K562 (cell line): ENCODE measurements at regions not wholly inside any gene's neighbourhood (a gene's known extent, or its start where the extent isn't known, plus 50 kb on each side); places are given as distances from the start of the nearest gene placed in this dataset.
A peak's percentile ranks its signal among the peaks of the same experiment; 100 is the strongest.

ENCODE experiments used
- ATAC-seq: fragments of 200-7000 bp; cut with Tn5 transposase; 3 replicates; pipeline ENCODE4 v1.9.1; 2020; ENCODE audit warnings: moderate library complexity
- BruUV-seq: library from RNA; stranded (reverse); fragments of 400-500 nt; replicated peaks from 2 replicates; lab custom pipeline; 2021; lab: Mats Ljungman, UMichigan
- CTCF ChIA-PET: fragments of 300-600 bp; formaldehyde crosslinking; extraction: SDS; loops from one replicate; lab custom pipeline; 2021; ENCODE audit warnings: low intra/inter-chr PET ratio; lab: Yijun Ruan, JAX
- POLR2A ChIA-PET: fragments of 300-600, 350-650 bp; sonication (Branson Sonifier 250); formaldehyde crosslinking; extraction: SDS; loops from one replicate; lab custom pipeline; 2021; ENCODE audit warnings: antibody characterized with exemption, inconsistent platforms; lab: Yijun Ruan, JAX
- DNase-seq, 4 experiments: peaks; one replicate each; pipeline versions ENCODE4 v3.0.0 to v3.0.0-alpha.2; 2011 to 2018; ENCODE audit warnings: low spot score in 3 of 4, mixed read lengths in 3 of 4; ENCODE audit errors: extremely low read depth in 1 of 4
- FAIRE-seq: peaks from 2 replicates; lab custom pipeline; 2011; peaks lifted over from hg19 to GRCh38; lab: Jason Lieb, UNC
- H2AFZ ChIP-seq: 2 replicates; pipeline ENCODE4 v1.6.0; 2011; ENCODE audit warnings: low read depth, low read length, control low read depth, inconsistent platforms
- H3K27ac ChIP-seq: fragments of 200-600 bp; 3 replicates; pipeline ENCODE4 v1.8.0; 2011; ENCODE audit warnings: low read depth, mild to moderate bottlenecking, control low read depth, inconsistent platforms, low read length, moderate library complexity, mixed read lengths; ENCODE audit errors: extremely low read depth
- H3K27me3 ChIP-seq, 2 experiments: fragments of 300-600 bp in 1 of 2; 2 replicates in 1 of 2; 3 replicates in 1 of 2; pipeline versions ENCODE4 v1.6.0 to v1.8.0; 2011; ENCODE audit warnings: inconsistent platforms in 2 of 2, low read length in 2 of 2, mild to moderate bottlenecking in 1 of 2, mixed read lengths in 1 of 2, moderate library complexity in 1 of 2; ENCODE audit not compliant: control insufficient read depth in 2 of 2, insufficient read depth in 2 of 2
- H3K36me3 ChIP-seq: fragments of 300-600 bp; 3 replicates; pipeline ENCODE4 v1.8.0; 2011; ENCODE audit warnings: mild to moderate bottlenecking, low read length, inconsistent platforms; ENCODE audit not compliant: control insufficient read depth, insufficient read depth
- H3K4me1 ChIP-seq, 2 experiments: fragments of 200-600 bp in 1 of 2; replicated peaks in 1 of 2; 2 replicates in 1 of 2; 3 replicates in 1 of 2; pipeline versions ENCODE4 v1.5.1 to v1.8.0; 2011; ENCODE audit warnings: inconsistent platforms in 2 of 2, low read length in 2 of 2, mild to moderate bottlenecking in 1 of 2, mixed read lengths in 1 of 2, moderate library complexity in 1 of 2; ENCODE audit not compliant: control insufficient read depth in 2 of 2, insufficient read depth in 2 of 2
- H3K4me2 ChIP-seq: 2 replicates; pipeline ENCODE4 v1.6.1; 2011; ENCODE audit warnings: low read length, control low read depth, inconsistent platforms, mixed read lengths; ENCODE audit not compliant: insufficient read depth
- H3K4me3 ChIP-seq: fragments of 200-600 bp; sonication (generic), shearing (Covaris generic); 2 replicates; pipeline ENCODE4 v1.5.1; 2016; ENCODE audit warnings: control low read depth, inconsistent platforms
- H3K79me2 ChIP-seq: fragments of 200-600 bp; 3 replicates; pipeline ENCODE4 v1.8.0; 2011; ENCODE audit warnings: low read length, inconsistent platforms; ENCODE audit not compliant: control insufficient read depth, insufficient read depth
- H3K9ac ChIP-seq, 2 experiments: 2 replicates each; pipeline versions ENCODE4 v1.6.0 to v1.6.1; 2011; ENCODE audit warnings: low read depth in 2 of 2, low read length in 2 of 2, control low read depth in 1 of 2, inconsistent platforms in 1 of 2, mild to moderate bottlenecking in 1 of 2, mixed read lengths in 1 of 2; ENCODE audit not compliant: insufficient read depth in 1 of 2
- H3K9me1 ChIP-seq: one replicate; pipeline ENCODE4 v1.6.0; 2011; ENCODE audit warnings: inconsistent platforms, mild to moderate bottlenecking, low read length, moderate library complexity; ENCODE audit not compliant: control insufficient read depth, insufficient read depth
- H3K9me3 ChIP-seq: replicated peaks from 2 replicates; pipeline ENCODE4 v1.5.1; 2011; ENCODE audit warnings: low read depth, low read length, inconsistent platforms; ENCODE audit not compliant: control insufficient read depth, insufficient read depth
- H4K20me1 ChIP-seq: replicated peaks from 2 replicates; pipeline ENCODE4 v1.6.1; 2011; ENCODE audit warnings: low read length, inconsistent platforms, mixed read lengths; ENCODE audit not compliant: control insufficient read depth, insufficient read depth
- BHLHE40 ChIP-seq: IDR thresholded peaks from 2 replicates; pipeline ENCODE4 v1.6.1; 2011; ENCODE audit warnings: low read length, improper control_type of control experiment
- C11orf30 ChIP-seq: fragments of 450-650 bp; IDR thresholded peaks from 2 replicates; pipeline ENCODE4 v1.6.1; 2016; ENCODE audit warnings: low read depth, mild to moderate bottlenecking
- CBFA2T3 ChIP-seq: fragments of 450-650 bp; IDR thresholded peaks from 2 replicates; pipeline ENCODE4 v1.6.1; 2017
- FOSL1 ChIP-seq: fragments of 200-800 bp; sonication (Bioruptor generic); conservative IDR thresholded peaks from 2 replicates; pipeline ENCODE4 v1.6.1; 2016; ENCODE audit warnings: missing genetic modification characterization, missing compliant biosample characterization
- FUS ChIP-seq: fragments of 200-400 bp; formaldehyde crosslinking; optimal IDR thresholded peaks from 2 replicates; pipeline ENCODE3; 2017; ENCODE audit warnings: low read depth, low read length
- HEY1 ChIP-seq: fragments of 250-450 bp; sonication (Bioruptor Pico); IDR thresholded peaks from 2 replicates; pipeline ENCODE4 v1.5.0; 2020; ENCODE audit warnings: mild to moderate bottlenecking, moderate library complexity, borderline replicate concordance
- KDM2B ChIP-seq: fragments of 250-450 bp; sonication (Bioruptor Pico); IDR thresholded peaks from 2 replicates; pipeline ENCODE4 v1.8.0; 2021; ENCODE audit warnings: mild to moderate bottlenecking, moderate library complexity
- MAFG ChIP-seq: fragments of 450-650 bp; conservative IDR thresholded peaks from 2 replicates; pipeline ENCODE4 v1.6.1; 2016; ENCODE audit warnings: missing genetic modification characterization, missing compliant biosample characterization
- POLR2H ChIP-seq: IDR thresholded peaks from 2 replicates; pipeline ENCODE4 v1.6.1; 2016; ENCODE audit warnings: missing genetic modification characterization, low read depth, mild to moderate bottlenecking, control low read depth, missing compliant biosample characterization, moderate library complexity
- RBFOX2 ChIP-seq: fragments of 200-400 bp; formaldehyde crosslinking; IDR thresholded peaks from 2 replicates; pipeline ENCODE4 v1.6.1; 2017; ENCODE audit warnings: low read depth, mild to moderate bottlenecking, low read length, moderate library complexity
- SMARCA4 ChIP-seq: fragments of 450-650 bp; IDR thresholded peaks from 2 replicates; pipeline ENCODE4 v1.6.1; 2016
- XRCC4 ChIP-seq: IDR thresholded peaks from one replicate; pipeline ENCODE4 v1.6.1; 2011; ENCODE audit not compliant: insufficient read depth, insufficient read length; ENCODE audit errors: extremely low read depth
- ZNF121 ChIP-seq: sonication (generic); formaldehyde crosslinking; conservative IDR thresholded peaks from 2 replicates; pipeline ENCODE4 v1.8.0; 2022; ENCODE audit warnings: missing genetic modification reagents
- ZNF316 ChIP-seq: fragments of 450-650 bp; IDR thresholded peaks from 2 replicates; pipeline ENCODE4 v1.6.1; 2016
- WGBS: fragments of 100-300 bp; shearing (Covaris generic); methylation state at CpG from one replicate; pipeline ENCODE4 v1.1.6; 2016; ENCODE audit warnings: low coverage, mixed read lengths; ENCODE audit not compliant: insufficient coverage; ENCODE audit errors: missing lambda C conversion rate; 5-methylcytosine and 5-hydroxymethylcytosine counted together
- in situ Hi-C: fragments of 300-500 bp; cut with MboI; formaldehyde crosslinking; loops from 4 replicates; pipeline ENCODE4 v1.15.0; 2018; ENCODE audit warnings: inconsistent platforms, mixed read lengths
- intact Hi-C: fragments of 100-400 bp; cut with micrococcal nuclease; formaldehyde crosslinking; loops from 2 replicates; pipeline ENCODE4 v1.14.2; 2022

DNA sequence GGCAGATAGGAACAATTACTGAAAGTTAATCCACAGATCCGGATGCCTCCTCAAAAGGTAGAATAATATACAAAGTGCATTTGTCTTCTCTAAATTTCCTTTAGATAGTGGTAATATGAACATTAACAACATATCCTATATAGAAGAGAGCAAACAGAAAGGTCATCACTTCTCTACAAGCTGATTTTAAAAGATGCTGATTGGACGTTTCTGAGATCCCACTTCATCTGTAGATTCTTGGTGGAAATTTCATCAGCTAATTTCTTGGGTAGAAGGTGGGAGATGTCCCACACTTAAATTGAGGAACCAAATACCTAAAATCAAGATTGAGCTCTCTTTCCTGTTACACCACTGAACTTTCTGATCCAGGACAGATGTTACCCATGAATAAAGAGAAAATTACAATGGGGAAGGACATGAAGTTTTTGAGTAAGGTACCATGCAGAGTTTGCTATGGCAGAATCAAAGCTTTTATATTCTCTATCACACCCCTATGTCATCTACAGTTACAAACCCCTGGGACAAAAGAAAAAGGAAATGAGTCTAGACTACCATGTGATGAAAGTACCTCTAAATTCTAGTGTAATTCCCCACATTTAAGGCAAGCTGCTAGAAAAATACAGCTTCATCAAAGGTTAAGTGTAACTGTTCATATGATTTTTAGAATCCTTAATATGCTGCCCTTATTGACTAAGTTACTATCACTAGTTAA lies 189.2 kb upstream of the SETMAR start:
- Histone ChIP-seq H3K4me2 (no peak overlapping the region), H3K79me2 (no peaks in the 10 kb centered on the region), H3K36me3 (no peaks in the 10 kb centered on the region), H3K9me3 (no peaks in the 10 kb centered on the region), H3K4me1 (no peaks in the 10 kb centered on the region), H3K27ac (no peak overlapping the region), H3K9me1 (no peaks in the 10 kb centered on the region), H3K9ac (no peak overlapping the region)
- CTCF ChIA-PET: no interaction called here
- FAIRE-seq: no peak
- in situ Hi-C loops: no loop called here
- POLR2A ChIA-PET: no interaction called here
- DNase-seq: no peak
- intact Hi-C loops: no loop called here
- TF ChIP-seq ZNF316 (peak; percentile 63), MAFG (tag) (0 out of 2 replicates have a peak, but pooled peaks have one; percentile 34), FOSL1 (tag) (no peak), C11orf30 (peak; percentile 46)
- TF ChIP-seq, all 486 proteins: peak for 3
- Histone ChIP-seq H3K27me3 (no peaks in the 10 kb centered on the region), H2AFZ (no peak overlapping the region), H3K4me3 (no peak overlapping the region), H4K20me1 (no peaks in the 10 kb centered on the region)
- BruUV-seq: no TSS peak
- ATAC-seq: no peak
- 0% methylated on average over 2 of the region's 2 CpGs for WGBS

DNA sequence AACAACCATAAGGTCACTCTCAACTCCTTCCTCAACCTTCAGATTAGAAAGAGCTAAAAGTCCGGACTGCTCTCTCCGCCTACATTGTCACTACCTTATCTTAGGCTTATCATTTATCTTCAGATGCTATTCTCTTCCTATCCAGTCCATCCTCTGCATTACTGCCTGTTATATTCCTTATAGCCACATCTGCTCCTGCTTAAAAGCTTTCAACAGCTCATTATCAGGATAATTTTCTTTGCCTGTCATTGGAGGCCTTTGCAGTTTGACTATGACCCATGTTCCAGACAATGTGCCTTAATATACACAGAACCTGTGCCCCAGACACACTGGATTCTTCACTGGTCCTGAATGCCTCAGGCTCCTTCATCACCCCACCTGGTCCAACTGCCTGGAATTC lies 184.1 kb upstream of the SETMAR start:
- no peak for DNase-seq
- Histone ChIP-seq H3K4me2 (no peak overlapping the region), H3K9me3 (no peaks in the 10 kb centered on the region), H3K9me1 (no peaks in the 10 kb centered on the region), H3K9ac (no peak overlapping the region), H3K4me3 (no peak overlapping the region), H2AFZ (no peak overlapping the region), H3K4me1 (no peaks in the 10 kb centered on the region), H3K27ac (no peak overlapping the region), H3K36me3 (no peaks in the 10 kb centered on the region), H3K27me3 (no peaks in the 10 kb centered on the region), H4K20me1 (no peaks in the 10 kb centered on the region), H3K79me2 (no peaks in the 10 kb centered on the region)
- POLR2A ChIA-PET: no interaction called here
- CTCF ChIA-PET: no interaction called here
- in situ Hi-C loops: no loop called here
- no TSS peak for BruUV-seq
- no peak for FAIRE-seq
- TF ChIP-seq POLR2H (tag) (no peak), HEY1 (CRISPR knock-in tag) (no peak), ZNF121 (CRISPR knock-in tag) (no peak), RBFOX2 (no peak), XRCC4 (no peak), SMARCA4 (no peak), FUS (no peak), KDM2B (CRISPR knock-in tag) (no peak), BHLHE40 (no peak), CBFA2T3 (no peak)
- intact Hi-C loops: no loop called here
- no peak for ATAC-seq
- WGBS: 0% methylated on average over 2 of the region's 2 CpGs
